ENCODE measurements at regions not wholly inside any gene's neighbourhood (a gene's known extent, or its start where the extent isn't known, plus 50 kb on each side); places are given as distances from the start of the nearest gene placed in this dataset.

GRCh38 chr1:4550941-4551340 lies 103.5 kb upstream of the AJAP1 start:
- intact Hi-C loops (cut with DNase I): no loop called here
- no peak for ATAC-seq
- 10% methylated on average over 2 of the region's 2 CpGs for WGBS (ENCODE audit: insufficient coverage, low coverage, low lambda C conversion rate, missing lambda C conversion rate)
- H3K36me3 ChIP-seq: no peaks in the 10 kb centered on the region
- TF ChIP-seq POLR2A (IDR thresholded peaks at IDR 0.05) (no peak), CTCF (IDR thresholded peaks at IDR 0.05) (no peak)
- H3K27me3 ChIP-seq: no peaks in the 10 kb centered on the region
- no peak overlapping the region for H3K4me3 ChIP-seq
- H3K9me3 ChIP-seq: no peaks in the 10 kb centered on the region
- no peaks in the 10 kb centered on the region for H3K4me1 ChIP-seq
- no peak overlapping the region for H3K27ac ChIP-seq
- DNase-seq: no peak

- Histone ChIP-seq H3K4me3 (no peak overlapping the region), H3K9me3 (no peaks in the 10 kb centered on the region), H3K36me3 (no peaks in the 10 kb centered on the region), H3K27ac (no peak overlapping the region), H3K4me1 (no peaks in the 10 kb centered on the region), H3K27me3 (no peaks in the 10 kb centered on the region)
- intact Hi-C loops (cut with DNase I): no loop called here
- 19% methylated on average over 4 of the region's 6 CpGs for WGBS (ENCODE audit: insufficient coverage, low coverage, low lambda C conversion rate, missing lambda C conversion rate)
- DNase-seq (no peak), ATAC-seq (no peak)
- TF ChIP-seq POLR2A (IDR thresholded peaks at IDR 0.05) (no peak), CTCF (IDR thresholded peaks at IDR 0.05) (no peak)
These were observed 102.7 kb upstream of the AJAP1 start for GRCh38 chr1:4551706-4552105.

GRCh38 chr1:4553761-4554160 lies 100.6 kb upstream of the AJAP1 start:
- 53% methylated on average over 4 of the region's 4 CpGs for WGBS (ENCODE audit: insufficient coverage, low coverage, low lambda C conversion rate, missing lambda C conversion rate)
- no peak for DNase-seq
- no peaks in the 10 kb centered on the region for H3K9me3 ChIP-seq
- no peak overlapping the region for H3K4me3 ChIP-seq
- ATAC-seq: no peak
- intact Hi-C loops (cut with DNase I): no loop called here
- H3K27ac ChIP-seq: no peak overlapping the region
- H3K27me3 ChIP-seq: no peaks in the 10 kb centered on the region
- TF ChIP-seq CTCF (IDR thresholded peaks at IDR 0.05) (no peak), POLR2A (IDR thresholded peaks at IDR 0.05) (no peak)
- no peaks in the 10 kb centered on the region for H3K4me1 ChIP-seq
- no peaks in the 10 kb centered on the region for H3K36me3 ChIP-seq

- ATAC-seq (no peak), DNase-seq (no peak)
- no peaks in the 10 kb centered on the region for H3K27me3 ChIP-seq
- TF ChIP-seq POLR2A (IDR thresholded peaks at IDR 0.05): no peak
- TF ChIP-seq CTCF (IDR thresholded peaks at IDR 0.05): no peak
- no peaks in the 10 kb centered on the region for H3K4me1 ChIP-seq
- intact Hi-C loops (cut with DNase I): no loop called here
- WGBS (ENCODE audit: insufficient coverage, low coverage, low lambda C conversion rate, missing lambda C conversion rate): 69% methylated on average over 10 of the region's 12 CpGs
- no peak overlapping the region for H3K4me3 ChIP-seq
- no peaks in the 10 kb centered on the region for H3K9me3 ChIP-seq
- H3K36me3 ChIP-seq: no peaks in the 10 kb centered on the region
- H3K27ac ChIP-seq: no peak overlapping the region
These were observed 100.0 kb upstream of the AJAP1 start for GRCh38 chr1:4554271-4554865.

- Histone ChIP-seq H3K27me3 (no peaks in the 10 kb centered on the region), H3K36me3 (no peaks in the 10 kb centered on the region), H3K4me1 (no peaks in the 10 kb centered on the region), H3K4me3 (no peak overlapping the region), H3K27ac (no peak overlapping the region), H3K9me3 (no peaks in the 10 kb centered on the region)
- TF ChIP-seq POLR2A (IDR thresholded peaks at IDR 0.05): no peak
- no peak for TF ChIP-seq CTCF (IDR thresholded peaks at IDR 0.05)
- intact Hi-C loops (cut with DNase I): no loop called here
- 35% methylated on average over 5 of the region's 5 CpGs for WGBS (ENCODE audit: insufficient coverage, low coverage, low lambda C conversion rate, missing lambda C conversion rate)
- no peak for ATAC-seq
- no peak for DNase-seq
These were observed 96.5 kb upstream of the AJAP1 start for GRCh38 chr1:4557949-4558348.

Data from right lobe of liver (tissue), 6 donors.